ENCODE measurements at regions not wholly inside any gene's neighbourhood (a gene's known extent, or its start where the extent isn't known, plus 50 kb on each side); places are given as distances from the start of the nearest gene placed in this dataset.
"Not testable (repeated sequence)": the region's sequence is repeated elsewhere in the genome, so short reads cannot be mapped to it uniquely, and the experiment has no call there.

DNA sequence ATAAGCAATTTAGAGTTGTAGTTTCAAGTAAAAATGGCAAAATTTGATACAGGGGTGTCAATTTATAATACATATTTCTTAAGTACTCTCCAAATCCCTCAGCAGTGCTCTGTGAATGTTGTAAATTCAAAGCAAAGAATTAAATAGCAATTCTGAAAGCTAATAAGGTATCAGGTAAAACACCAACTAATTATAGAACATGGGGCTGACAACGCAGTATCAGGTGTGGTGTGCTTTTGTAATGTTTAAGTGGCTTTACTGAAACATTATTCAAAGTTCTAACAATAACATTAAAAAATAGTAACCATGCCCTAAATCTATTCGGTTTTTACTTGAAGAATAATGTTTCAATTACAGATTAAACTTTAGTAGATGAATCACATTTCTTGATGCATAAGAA, 1271.2 kb upstream of the ADGRL2 start:
- 80 to 89% methylated on average over 2 of the region's 2 CpGs for WGBS, 2 donors
- no peaks in the 10 kb centered on the region for H3K36me3 ChIP-seq (ENCODE audit: control insufficient read depth in 2 of 2, insufficient read depth in 2 of 2, low read length in 1 of 2)
- no peaks in the 10 kb centered on the region for H3K9me3 ChIP-seq (ENCODE audit: control insufficient read depth in 2 of 2, insufficient read depth in 1 of 2, low read depth in 1 of 2, low read length in 1 of 2)
- no peak overlapping the region for H3K27ac ChIP-seq (ENCODE audit: low read depth in 2 of 2, low read length in 1 of 2)
- H3K4me1 ChIP-seq (ENCODE audit: control insufficient read depth in 2 of 2, insufficient read depth in 2 of 2, low read length in 1 of 2), result no peaks in the 10 kb centered on the region
- no peaks in the 10 kb centered on the region for H3K27me3 ChIP-seq (ENCODE audit: control insufficient read depth in 1 of 2, insufficient read depth in 2 of 2, low read length in 2 of 2)
- H3K4me3 ChIP-seq (ENCODE audit: low read depth in 1 of 2, low read length in 2 of 2), result no peak overlapping the region

DNA sequence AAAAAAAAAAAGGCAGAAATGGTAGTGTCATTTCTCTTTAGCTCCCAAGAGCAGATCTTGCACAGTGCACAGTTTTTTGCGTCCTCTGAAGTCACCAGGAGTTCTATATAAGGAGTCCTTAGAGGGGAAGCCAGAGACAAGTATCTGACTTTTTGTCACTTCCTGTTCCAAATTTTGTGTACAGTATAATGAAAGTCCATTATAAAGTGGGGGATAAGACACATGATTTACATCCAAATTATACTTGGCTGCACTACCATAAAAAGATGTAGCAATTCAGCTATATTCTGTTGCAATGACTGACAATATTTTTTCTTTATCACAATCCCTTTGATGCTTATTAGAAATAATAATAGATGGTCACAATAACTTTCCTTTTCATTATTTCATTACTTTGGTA, 1276.9 kb upstream of the ADGRL2 start:
- Histone ChIP-seq H3K27me3 (ENCODE audit: control insufficient read depth in 1 of 2, insufficient read depth in 2 of 2, low read length in 2 of 2) (no peaks in the 10 kb centered on the region), H3K36me3 (ENCODE audit: control insufficient read depth in 2 of 2, insufficient read depth in 2 of 2, low read length in 1 of 2) (no peaks in the 10 kb centered on the region), H3K4me1 (ENCODE audit: control insufficient read depth in 2 of 2, insufficient read depth in 2 of 2, low read length in 1 of 2) (no peaks in the 10 kb centered on the region), H3K9me3 (ENCODE audit: control insufficient read depth in 2 of 2, insufficient read depth in 1 of 2, low read depth in 1 of 2, low read length in 1 of 2) (no peaks in the 10 kb centered on the region), H3K27ac (ENCODE audit: low read depth in 2 of 2, low read length in 1 of 2) (no peak overlapping the region), H3K4me3 (ENCODE audit: low read depth in 1 of 2, low read length in 2 of 2) (no peak overlapping the region)
- 83 to 85% methylated on average over 1 of the region's 1 CpG for WGBS, 2 donors

DNA sequence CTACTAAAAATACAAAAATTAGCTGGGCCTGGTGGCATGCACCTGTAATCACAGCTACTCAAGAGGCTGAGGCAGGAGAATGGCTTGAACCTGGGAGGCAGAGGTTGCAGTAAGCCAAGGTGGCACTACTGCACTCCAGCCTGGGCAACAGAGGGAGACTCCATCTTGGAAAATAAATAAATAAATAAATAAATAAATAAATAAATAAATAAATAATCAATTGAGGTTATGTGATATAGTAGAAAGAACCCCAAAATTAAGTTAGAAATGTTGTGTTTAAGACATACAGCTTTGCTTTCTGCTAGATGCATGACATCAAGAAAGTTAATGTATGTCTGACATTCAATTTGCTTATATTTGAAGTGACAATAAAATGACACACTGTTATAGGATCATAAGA, 1277.7 kb upstream of the ADGRL2 start:
- H3K9me3 ChIP-seq (ENCODE audit: control insufficient read depth in 2 of 2, insufficient read depth in 1 of 2, low read depth in 1 of 2, low read length in 1 of 2); H3K4me1 ChIP-seq (ENCODE audit: control insufficient read depth in 2 of 2, insufficient read depth in 2 of 2, low read length in 1 of 2); H3K27ac ChIP-seq (ENCODE audit: low read depth in 2 of 2, low read length in 1 of 2); H3K36me3 ChIP-seq (ENCODE audit: control insufficient read depth in 2 of 2, insufficient read depth in 2 of 2, low read length in 1 of 2); H3K4me3 ChIP-seq (ENCODE audit: low read depth in 1 of 2, low read length in 2 of 2); H3K27me3 ChIP-seq (ENCODE audit: control insufficient read depth in 1 of 2, insufficient read depth in 2 of 2, low read length in 2 of 2): not testable (repeated sequence)

DNA sequence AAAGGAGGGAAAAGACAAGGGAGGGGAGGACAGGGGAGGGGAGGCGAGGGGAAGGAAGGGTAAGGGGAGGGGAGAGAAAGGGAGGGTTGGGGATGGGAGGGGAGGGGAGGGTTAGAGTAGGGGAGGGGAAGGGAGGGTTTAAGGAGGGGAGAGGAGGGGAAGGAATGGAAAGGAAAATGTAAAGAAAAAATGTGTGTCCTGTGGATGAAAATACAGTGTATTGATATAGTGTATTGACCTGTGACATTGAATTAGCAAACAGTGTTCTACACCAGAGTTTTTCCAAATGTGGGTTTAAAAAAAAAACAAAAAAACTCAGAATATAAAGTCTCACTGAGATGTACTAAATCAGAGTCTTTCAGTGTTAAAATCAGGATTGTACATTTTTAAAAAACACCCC, 1279.8 kb upstream of the ADGRL2 start:
- no peak overlapping the region for H3K4me3 ChIP-seq (ENCODE audit: low read depth in 1 of 2, low read length in 2 of 2)
- H3K36me3 ChIP-seq (ENCODE audit: control insufficient read depth in 2 of 2, insufficient read depth in 2 of 2, low read length in 1 of 2), result no peaks in the 10 kb centered on the region
- H3K27ac ChIP-seq (ENCODE audit: low read depth in 2 of 2, low read length in 1 of 2), result no peak overlapping the region
- no peaks in the 10 kb centered on the region for H3K4me1 ChIP-seq (ENCODE audit: control insufficient read depth in 2 of 2, insufficient read depth in 2 of 2, low read length in 1 of 2)
- H3K9me3 ChIP-seq (ENCODE audit: control insufficient read depth in 2 of 2, insufficient read depth in 1 of 2, low read depth in 1 of 2, low read length in 1 of 2), result no peaks in the 10 kb centered on the region
- no peaks in the 10 kb centered on the region for H3K27me3 ChIP-seq (ENCODE audit: control insufficient read depth in 1 of 2, insufficient read depth in 2 of 2, low read length in 2 of 2)
- 89 to 92% methylated on average over 1 of the region's 1 CpG for WGBS, 2 donors

DNA sequence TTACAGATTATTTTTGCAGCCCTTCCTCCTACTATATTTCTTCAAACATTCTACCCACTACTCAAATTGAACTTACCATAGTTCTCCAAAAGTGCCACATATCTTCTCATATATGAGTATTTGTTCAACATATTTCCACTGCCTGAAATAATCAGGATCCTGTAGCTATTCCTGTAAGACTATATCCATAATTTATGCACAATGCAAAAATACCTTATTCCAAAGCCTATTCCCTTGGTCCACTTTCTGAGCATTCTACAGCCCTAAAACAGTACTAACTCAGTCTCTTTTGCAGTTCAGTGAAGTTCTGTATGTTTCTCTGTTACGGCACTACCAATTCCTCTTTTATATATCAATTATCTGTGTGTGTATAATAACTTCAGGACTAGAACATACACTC, 1283.7 kb upstream of the ADGRL2 start:
- Histone ChIP-seq H3K4me3 (ENCODE audit: low read depth in 1 of 2, low read length in 2 of 2) (no peak overlapping the region), H3K9me3 (ENCODE audit: control insufficient read depth in 2 of 2, insufficient read depth in 1 of 2, low read depth in 1 of 2, low read length in 1 of 2) (no peaks in the 10 kb centered on the region), H3K27ac (ENCODE audit: low read depth in 2 of 2, low read length in 1 of 2) (no peak overlapping the region), H3K4me1 (ENCODE audit: control insufficient read depth in 2 of 2, insufficient read depth in 2 of 2, low read length in 1 of 2) (no peaks in the 10 kb centered on the region), H3K27me3 (ENCODE audit: control insufficient read depth in 1 of 2, insufficient read depth in 2 of 2, low read length in 2 of 2) (no peaks in the 10 kb centered on the region), H3K36me3 (ENCODE audit: control insufficient read depth in 2 of 2, insufficient read depth in 2 of 2, low read length in 1 of 2) (no peaks in the 10 kb centered on the region)
- 92 to 96% methylated on average over 1 of the region's 1 CpG for WGBS, 2 donors

DNA sequence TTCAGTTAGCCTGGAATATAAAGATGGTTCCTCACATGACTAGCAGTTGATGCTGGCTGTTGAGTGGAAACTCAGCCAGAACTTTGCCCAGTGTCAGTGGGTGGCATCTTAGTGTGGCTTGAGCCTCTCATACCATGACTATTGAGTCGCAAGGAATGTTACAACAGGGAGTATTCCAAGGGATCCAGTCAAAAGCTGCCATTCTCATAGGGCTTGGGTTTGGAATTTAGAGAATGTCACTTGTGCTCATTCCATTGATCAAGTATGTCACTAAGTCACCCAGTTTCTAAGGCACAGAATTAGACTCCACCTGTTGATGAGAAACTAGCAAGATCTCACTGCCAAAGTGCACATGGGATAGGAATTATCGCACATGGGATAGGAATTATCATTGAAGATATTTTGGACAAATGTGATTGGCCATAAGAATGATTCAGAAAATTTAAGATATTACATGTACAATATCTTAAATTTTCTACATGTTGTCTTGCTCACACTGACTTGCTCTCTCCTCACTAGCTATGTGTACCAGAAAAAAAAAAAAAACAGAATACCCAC, 1290.7 kb upstream of the ADGRL2 start:
- H3K27ac ChIP-seq (ENCODE audit: low read depth in 2 of 2, low read length in 1 of 2), result no peak overlapping the region
- 85 to 87% methylated on average over 2 of the region's 2 CpGs for WGBS, 2 donors
- no peaks in the 10 kb centered on the region for H3K4me1 ChIP-seq (ENCODE audit: control insufficient read depth in 2 of 2, insufficient read depth in 2 of 2, low read length in 1 of 2)
- no peaks in the 10 kb centered on the region for H3K36me3 ChIP-seq (ENCODE audit: control insufficient read depth in 2 of 2, insufficient read depth in 2 of 2, low read length in 1 of 2)
- H3K27me3 ChIP-seq (ENCODE audit: control insufficient read depth in 1 of 2, insufficient read depth in 2 of 2, low read length in 2 of 2), result no peaks in the 10 kb centered on the region
- no peak overlapping the region for H3K4me3 ChIP-seq (ENCODE audit: low read depth in 1 of 2, low read length in 2 of 2)
- H3K9me3 ChIP-seq (ENCODE audit: control insufficient read depth in 2 of 2, insufficient read depth in 1 of 2, low read depth in 1 of 2, low read length in 1 of 2), result no peaks in the 10 kb centered on the region

DNA sequence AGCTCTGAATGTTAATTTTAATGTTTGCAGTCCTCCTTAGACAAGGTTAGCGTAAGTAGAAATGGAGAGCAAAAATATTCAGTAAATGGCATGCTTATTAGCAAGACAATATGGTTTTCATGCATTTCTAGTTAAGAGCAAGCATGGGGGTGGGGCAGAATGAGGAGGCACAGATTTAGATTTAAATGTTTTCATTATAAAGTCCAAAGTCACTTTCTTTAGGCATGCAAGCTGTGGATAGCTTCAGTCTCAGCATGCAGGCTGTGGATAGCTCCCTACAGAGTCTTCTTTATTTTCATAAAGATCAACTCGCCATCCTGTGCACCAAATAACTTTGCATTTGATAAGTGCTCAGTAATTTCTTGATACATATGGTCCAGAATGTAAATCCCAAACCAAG, 1294.5 kb upstream of the ADGRL2 start:
- Histone ChIP-seq H3K36me3 (ENCODE audit: control insufficient read depth in 2 of 2, insufficient read depth in 2 of 2, low read length in 1 of 2) (no peaks in the 10 kb centered on the region), H3K27ac (ENCODE audit: low read depth in 2 of 2, low read length in 1 of 2) (no peak overlapping the region), H3K9me3 (ENCODE audit: control insufficient read depth in 2 of 2, insufficient read depth in 1 of 2, low read depth in 1 of 2, low read length in 1 of 2) (no peaks in the 10 kb centered on the region), H3K4me3 (ENCODE audit: low read depth in 1 of 2, low read length in 2 of 2) (no peak overlapping the region), H3K4me1 (ENCODE audit: control insufficient read depth in 2 of 2, insufficient read depth in 2 of 2, low read length in 1 of 2) (no peaks in the 10 kb centered on the region), H3K27me3 (ENCODE audit: control insufficient read depth in 1 of 2, insufficient read depth in 2 of 2, low read length in 2 of 2) (no peaks in the 10 kb centered on the region)
- WGBS, 2 donors, result 80 to 83% methylated on average over 2 of the region's 2 CpGs

DNA sequence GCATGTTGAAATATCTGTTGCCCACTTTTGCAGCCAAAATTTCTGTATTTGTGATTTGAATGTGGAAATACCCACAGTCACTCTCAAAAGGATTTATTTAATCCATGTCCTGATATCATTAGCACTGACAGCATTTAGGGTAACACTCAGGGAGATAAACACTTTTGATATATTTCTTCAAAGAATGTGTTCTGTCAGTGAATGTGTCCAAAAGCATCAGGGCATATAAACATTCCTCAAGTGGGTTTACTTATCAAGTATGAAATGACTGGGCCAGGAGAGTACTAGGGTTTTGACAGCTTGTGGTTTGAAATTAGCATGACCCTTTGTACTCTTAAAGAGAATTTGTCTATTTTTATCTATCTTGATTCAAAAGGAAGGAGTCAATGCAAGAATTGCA, 1302.1 kb upstream of the ADGRL2 start:
- Histone ChIP-seq H3K4me1 (ENCODE audit: control insufficient read depth in 2 of 2, insufficient read depth in 2 of 2, low read length in 1 of 2) (no peaks in the 10 kb centered on the region), H3K9me3 (ENCODE audit: control insufficient read depth in 2 of 2, insufficient read depth in 1 of 2, low read depth in 1 of 2, low read length in 1 of 2) (peaks cover 0 to 3% of the 10 kb centered on the region in 2 donors), H3K27ac (ENCODE audit: low read depth in 2 of 2, low read length in 1 of 2) (no peak overlapping the region), H3K36me3 (ENCODE audit: control insufficient read depth in 2 of 2, insufficient read depth in 2 of 2, low read length in 1 of 2) (no peaks in the 10 kb centered on the region), H3K27me3 (ENCODE audit: control insufficient read depth in 1 of 2, insufficient read depth in 2 of 2, low read length in 2 of 2) (no peaks in the 10 kb centered on the region), H3K4me3 (ENCODE audit: low read depth in 1 of 2, low read length in 2 of 2) (no peak overlapping the region)

DNA sequence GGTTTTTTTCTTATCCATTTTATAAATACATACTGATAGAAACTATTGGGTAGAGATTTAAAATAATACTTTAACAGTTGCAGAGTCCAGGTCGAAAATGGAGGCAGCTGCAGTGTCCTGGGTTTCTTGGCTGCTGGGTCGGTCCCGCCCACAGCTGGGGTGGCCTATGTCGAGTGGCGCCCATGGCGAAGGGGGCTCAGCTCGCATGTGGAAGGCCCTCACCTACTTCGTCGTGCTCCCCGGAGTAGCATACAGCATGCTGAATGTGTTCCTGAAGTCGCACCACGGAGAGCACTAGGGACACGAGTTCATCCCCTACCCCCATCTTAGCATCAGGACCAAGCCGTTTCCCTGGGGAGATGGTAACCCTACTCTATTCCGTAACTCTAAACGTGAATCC, 1304.9 kb upstream of the ADGRL2 start:
- Histone ChIP-seq H3K9me3 (ENCODE audit: control insufficient read depth in 2 of 2, insufficient read depth in 1 of 2, low read depth in 1 of 2, low read length in 1 of 2) (peaks cover 0 to 3% of the 10 kb centered on the region in 2 donors), H3K27ac (ENCODE audit: low read depth in 2 of 2, low read length in 1 of 2) (no peak overlapping the region), H3K4me3 (ENCODE audit: low read depth in 1 of 2, low read length in 2 of 2) (no peak overlapping the region), H3K4me1 (ENCODE audit: control insufficient read depth in 2 of 2, insufficient read depth in 2 of 2, low read length in 1 of 2) (no peaks in the 10 kb centered on the region), H3K27me3 (ENCODE audit: control insufficient read depth in 1 of 2, insufficient read depth in 2 of 2, low read length in 2 of 2) (no peaks in the 10 kb centered on the region), H3K36me3 (ENCODE audit: control insufficient read depth in 2 of 2, insufficient read depth in 2 of 2, low read length in 1 of 2) (no peaks in the 10 kb centered on the region)
- 94 to 95% methylated on average over 16 of the region's 16 CpGs for WGBS, 2 donors

DNA sequence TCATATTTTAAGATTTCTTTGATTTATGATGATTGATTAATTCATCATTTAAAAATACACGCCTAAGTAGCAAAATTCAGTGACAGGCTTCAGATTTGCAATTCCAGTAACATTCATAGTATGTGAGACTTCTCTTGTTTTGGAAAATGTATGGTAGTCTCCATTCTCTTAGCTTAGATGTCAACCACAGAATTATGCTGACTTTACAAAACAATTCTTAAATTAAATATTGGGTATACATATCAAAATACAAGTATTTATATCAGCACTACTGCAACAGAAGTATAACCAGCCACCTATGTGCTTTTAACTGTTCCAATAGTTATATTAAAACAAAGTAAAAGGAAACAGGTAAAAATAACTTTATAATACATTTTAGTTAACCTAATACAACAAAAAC, 1328.6 kb upstream of the ADGRL2 start:
- Histone ChIP-seq H3K4me1 (ENCODE audit: control insufficient read depth in 2 of 2, insufficient read depth in 2 of 2, low read length in 1 of 2) (no peaks in the 10 kb centered on the region), H3K4me3 (ENCODE audit: low read depth in 1 of 2, low read length in 2 of 2) (no peak overlapping the region), H3K27me3 (ENCODE audit: control insufficient read depth in 1 of 2, insufficient read depth in 2 of 2, low read length in 2 of 2) (no peaks in the 10 kb centered on the region), H3K9me3 (ENCODE audit: control insufficient read depth in 2 of 2, insufficient read depth in 1 of 2, low read depth in 1 of 2, low read length in 1 of 2) (no peaks in the 10 kb centered on the region), H3K36me3 (ENCODE audit: control insufficient read depth in 2 of 2, insufficient read depth in 2 of 2, low read length in 1 of 2) (no peaks in the 10 kb centered on the region), H3K27ac (ENCODE audit: low read depth in 2 of 2, low read length in 1 of 2) (no peak overlapping the region)
- 87 to 96% methylated on average over 1 of the region's 1 CpG for WGBS, 2 donors

Data from esophagus (tissue), 2 donors.